ENCODE measurements at regions not wholly inside any gene's neighbourhood (a gene's known extent, or its start where the extent isn't known, plus 50 kb on each side); places are given as distances from the start of the nearest gene placed in this dataset.

- ChIA-PET CTCF (interaction anchor here (0.9 to 1.3 kb wide), 3 partner anchors 12 to 300 kb away, joined by 3 to 8 read pairs (median 4); no protein-coding TSS in a partner anchor), POLR2A (no interaction called here)
- H3K27me3 Mint-ChIP-seq (ENCODE audit: low read depth) = no peaks in the 10 kb centered on the region
- H3K27ac Mint-ChIP-seq = no peak overlapping the region
- TF ChIP-seq ZNF232 (CRISPR knock-in tag; IDR thresholded peaks at IDR 0.05) (no peak), PRRX2 (CRISPR knock-in tag; IDR thresholded peaks at IDR 0.05) (no peak), ZNF121 (CRISPR knock-in tag; IDR thresholded peaks at IDR 0.05) (no peak)
- TF ChIP-seq, protein P1, sequence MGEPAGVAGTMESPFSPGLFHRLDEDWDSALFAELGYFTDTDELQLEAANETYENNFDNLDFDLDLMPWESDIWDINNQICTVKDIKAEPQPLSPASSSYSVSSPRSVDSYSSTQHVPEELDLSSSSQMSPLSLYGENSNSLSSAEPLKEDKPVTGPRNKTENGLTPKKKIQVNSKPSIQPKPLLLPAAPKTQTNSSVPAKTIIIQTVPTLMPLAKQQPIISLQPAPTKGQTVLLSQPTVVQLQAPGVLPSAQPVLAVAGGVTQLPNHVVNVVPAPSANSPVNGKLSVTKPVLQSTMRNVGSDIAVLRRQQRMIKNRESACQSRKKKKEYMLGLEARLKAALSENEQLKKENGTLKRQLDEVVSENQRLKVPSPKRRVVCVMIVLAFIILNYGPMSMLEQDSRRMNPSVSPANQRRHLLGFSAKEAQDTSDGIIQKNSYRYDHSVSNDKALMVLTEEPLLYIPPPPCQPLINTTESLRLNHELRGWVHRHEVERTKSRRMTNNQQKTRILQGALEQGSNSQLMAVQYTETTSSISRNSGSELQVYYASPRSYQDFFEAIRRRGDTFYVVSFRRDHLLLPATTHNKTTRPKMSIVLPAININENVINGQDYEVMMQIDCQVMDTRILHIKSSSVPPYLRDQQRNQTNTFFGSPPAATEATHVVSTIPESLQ (CRISPR knock-in tag; IDR thresholded peaks at IDR 0.05) = no peak
- no peak overlapping the region for H3K4me3 Mint-ChIP-seq
- DNase-seq (ENCODE audit: low spot score) (no peak), ATAC-seq (peak; percentile 88)
- no peaks in the 10 kb centered on the region for H3K36me3 Mint-ChIP-seq
- H3K9me3 Mint-ChIP-seq = no peaks in the 10 kb centered on the region
- H3K4me1 Mint-ChIP-seq = peaks cover 12% of the 10 kb centered on the region
Observed at GRCh38 chr13:86974251-86974994, 696.7 kb upstream of the SLITRK5 start.

DNA sequence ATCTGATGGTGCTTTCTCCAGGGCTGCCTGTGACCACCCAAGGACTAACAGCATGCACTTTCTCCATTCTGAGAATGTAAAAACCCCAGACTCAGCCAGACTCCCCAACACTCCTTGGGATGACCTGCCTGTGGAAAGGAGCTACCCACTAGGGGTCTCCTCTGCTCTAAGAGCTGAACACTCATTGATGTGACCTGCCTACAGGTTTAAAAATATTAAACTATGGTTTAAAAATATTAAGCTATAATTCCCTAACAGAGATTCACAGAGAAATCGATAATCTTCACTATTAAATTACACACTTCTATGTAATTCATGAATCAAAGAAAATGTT is 696.2 kb upstream of the SLITRK5 start:
- Mint-ChIP-seq H3K27ac (no peak overlapping the region), H3K36me3 (no peaks in the 10 kb centered on the region), H3K27me3 (ENCODE audit: low read depth) (no peaks in the 10 kb centered on the region), H3K4me1 (peaks cover 12% of the 10 kb centered on the region), H3K4me3 (no peak overlapping the region), H3K9me3 (no peaks in the 10 kb centered on the region)
- ChIA-PET CTCF (interaction anchor here (0.8 to 1.3 kb wide), 5 partner anchors 12 to 299 kb away, joined by 3 to 8 read pairs (median 4); no protein-coding TSS in a partner anchor), POLR2A (no interaction called here)
- DNase-seq (ENCODE audit: low spot score) (peak; percentile 11), ATAC-seq (peak; percentile 88)
- TF ChIP-seq, protein P2, sequence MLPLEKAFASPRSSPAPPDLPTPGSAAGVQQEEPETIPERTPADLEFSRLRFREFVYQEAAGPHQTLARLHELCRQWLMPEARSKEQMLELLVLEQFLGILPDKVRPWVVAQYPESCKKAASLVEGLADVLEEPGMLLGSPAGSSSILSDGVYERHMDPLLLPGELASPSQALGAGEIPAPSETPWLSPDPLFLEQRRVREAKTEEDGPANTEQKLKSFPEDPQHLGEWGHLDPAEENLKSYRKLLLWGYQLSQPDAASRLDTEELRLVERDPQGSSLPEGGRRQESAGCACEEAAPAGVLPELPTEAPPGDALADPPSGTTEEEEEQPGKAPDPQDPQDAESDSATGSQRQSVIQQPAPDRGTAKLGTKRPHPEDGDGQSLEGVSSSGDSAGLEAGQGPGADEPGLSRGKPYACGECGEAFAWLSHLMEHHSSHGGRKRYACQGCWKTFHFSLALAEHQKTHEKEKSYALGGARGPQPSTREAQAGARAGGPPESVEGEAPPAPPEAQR (CRISPR knock-in tag; IDR thresholded peaks at IDR 0.05) = no peak
- TF ChIP-seq GABPB1 (CRISPR knock-in tag; IDR thresholded peaks at IDR 0.05) (no peak), USF2 (CRISPR knock-in tag; IDR thresholded peaks at IDR 0.05) (no peak), HMGA2 (CRISPR knock-in tag; IDR thresholded peaks at IDR 0.05) (no peak), ZBTB21 (CRISPR knock-in tag; IDR thresholded peaks at IDR 0.05; ENCODE audit: borderline replicate concordance) (no peak), JUN (CRISPR knock-in tag; IDR thresholded peaks at IDR 0.05) (no peak), RORB (CRISPR knock-in tag; IDR thresholded peaks at IDR 0.05) (no peak), ZBTB43 (CRISPR knock-in tag; IDR thresholded peaks at IDR 0.05) (no peak), ZNF263 (CRISPR knock-in tag; IDR thresholded peaks at IDR 0.05; ENCODE audit: low read depth) (no peak), RELA (CRISPR knock-in tag; IDR thresholded peaks at IDR 0.05; ENCODE audit: borderline replicate concordance) (no peak)
- TF ChIP-seq, protein P3, sequence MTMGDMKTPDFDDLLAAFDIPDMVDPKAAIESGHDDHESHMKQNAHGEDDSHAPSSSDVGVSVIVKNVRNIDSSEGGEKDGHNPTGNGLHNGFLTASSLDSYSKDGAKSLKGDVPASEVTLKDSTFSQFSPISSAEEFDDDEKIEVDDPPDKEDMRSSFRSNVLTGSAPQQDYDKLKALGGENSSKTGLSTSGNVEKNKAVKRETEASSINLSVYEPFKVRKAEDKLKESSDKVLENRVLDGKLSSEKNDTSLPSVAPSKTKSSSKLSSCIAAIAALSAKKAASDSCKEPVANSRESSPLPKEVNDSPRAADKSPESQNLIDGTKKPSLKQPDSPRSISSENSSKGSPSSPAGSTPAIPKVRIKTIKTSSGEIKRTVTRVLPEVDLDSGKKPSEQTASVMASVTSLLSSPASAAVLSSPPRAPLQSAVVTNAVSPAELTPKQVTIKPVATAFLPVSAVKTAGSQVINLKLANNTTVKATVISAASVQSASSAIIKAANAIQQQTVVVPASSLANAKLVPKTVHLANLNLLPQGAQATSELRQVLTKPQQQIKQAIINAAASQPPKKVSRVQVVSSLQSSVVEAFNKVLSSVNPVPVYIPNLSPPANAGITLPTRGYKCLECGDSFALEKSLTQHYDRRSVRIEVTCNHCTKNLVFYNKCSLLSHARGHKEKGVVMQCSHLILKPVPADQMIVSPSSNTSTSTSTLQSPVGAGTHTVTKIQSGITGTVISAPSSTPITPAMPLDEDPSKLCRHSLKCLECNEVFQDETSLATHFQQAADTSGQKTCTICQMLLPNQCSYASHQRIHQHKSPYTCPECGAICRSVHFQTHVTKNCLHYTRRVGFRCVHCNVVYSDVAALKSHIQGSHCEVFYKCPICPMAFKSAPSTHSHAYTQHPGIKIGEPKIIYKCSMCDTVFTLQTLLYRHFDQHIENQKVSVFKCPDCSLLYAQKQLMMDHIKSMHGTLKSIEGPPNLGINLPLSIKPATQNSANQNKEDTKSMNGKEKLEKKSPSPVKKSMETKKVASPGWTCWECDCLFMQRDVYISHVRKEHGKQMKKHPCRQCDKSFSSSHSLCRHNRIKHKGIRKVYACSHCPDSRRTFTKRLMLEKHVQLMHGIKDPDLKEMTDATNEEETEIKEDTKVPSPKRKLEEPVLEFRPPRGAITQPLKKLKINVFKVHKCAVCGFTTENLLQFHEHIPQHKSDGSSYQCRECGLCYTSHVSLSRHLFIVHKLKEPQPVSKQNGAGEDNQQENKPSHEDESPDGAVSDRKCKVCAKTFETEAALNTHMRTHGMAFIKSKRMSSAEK (CRISPR knock-in tag; IDR thresholded peaks at IDR 0.05; ENCODE audit: borderline replicate concordance) = no peak
- TF ChIP-seq, protein P4, sequence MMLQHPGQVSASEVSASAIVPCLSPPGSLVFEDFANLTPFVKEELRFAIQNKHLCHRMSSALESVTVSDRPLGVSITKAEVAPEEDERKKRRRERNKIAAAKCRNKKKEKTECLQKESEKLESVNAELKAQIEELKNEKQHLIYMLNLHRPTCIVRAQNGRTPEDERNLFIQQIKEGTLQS (CRISPR knock-in tag; conservative IDR thresholded peaks at IDR 0.05) = no peak

Measured in WTC11 (cell line).